Neural progenitor cell (in vitro differentiated cells): ENCODE measurements at regions not wholly inside any gene's neighbourhood (a gene's known extent, or its start where the extent isn't known, plus 50 kb on each side); places are given as distances from the start of the nearest gene placed in this dataset.

Source experiments
- CTCF ChIP-seq: fragments of 200-600 bp; sonication (generic); IDR thresholded peaks from 2 replicates; pipeline ENCODE4 v1.5.1; 2017; ENCODE audit warnings: antibody characterized with exemption, mild to moderate bottlenecking
- EZH2 ChIP-seq: fragments of 200-600 bp; sonication (generic); IDR thresholded peaks from 2 replicates; pipeline ENCODE4 v1.6.1; 2017; ENCODE audit warnings: antibody characterized with exemption, mild to moderate bottlenecking, moderate library complexity
- EZH2phosphoT487 ChIP-seq: fragments of 200-600 bp; sonication (generic); IDR thresholded peaks from 2 replicates; pipeline ENCODE4 v1.6.1; 2017; ENCODE audit warnings: antibody characterized with exemption

GRCh38 chr4:100649417-100649816, 131.6 kb upstream of the EMCN start:
- no peak for TF ChIP-seq CTCF
- TF ChIP-seq EZH2, result no peak
- no peak for TF ChIP-seq EZH2phosphoT487
